NCI-H526 (cell line): ENCODE measurements at regions not wholly inside any gene's neighbourhood (a gene's known extent, or its start where the extent isn't known, plus 50 kb on each side); places are given as distances from the start of the nearest gene placed in this dataset.
"Not testable (repeated sequence)": the region's sequence is repeated elsewhere in the genome, so short reads cannot be mapped to it uniquely, and the experiment has no call there.

Experiments
- DNase-seq, 2 experiments: peaks; one replicate each; lab custom pipeline; 2025; lab: John Stamatoyannopoulos, UW

GRCh38 chr20:48490961-48491831, 336.6 kb downstream of the PREX1 start:
- DNase-seq = no peak

DNA sequence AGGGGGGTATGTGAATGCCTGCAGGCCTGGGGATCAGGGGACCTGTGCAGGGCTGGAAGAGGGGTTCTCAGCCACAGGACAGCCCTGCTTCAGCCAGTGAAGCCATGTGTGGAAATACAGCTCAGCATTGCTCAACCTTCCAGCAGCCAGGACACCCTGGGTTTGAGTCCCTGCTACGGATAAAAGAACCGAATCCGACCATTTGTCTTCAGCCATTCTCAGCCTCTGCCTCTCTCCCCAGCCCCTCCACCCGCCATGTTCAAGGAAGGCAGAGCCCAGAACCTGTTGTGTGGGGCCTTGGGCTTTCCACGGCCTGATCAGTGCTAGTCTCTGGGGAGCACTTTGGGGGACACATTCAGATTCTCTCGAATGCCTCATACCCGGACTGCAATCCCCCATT, 337.5 kb downstream of the PREX1 start:
- DNase-seq = not testable (repeated sequence)

GRCh38 chr20:48489656-48490055, 338.1 kb downstream of the PREX1 start:
- DNase-seq = no peak

- DNase-seq = no peak
Observed at GRCh38 chr20:48489046-48489463, 338.7 kb downstream of the PREX1 start.

DNA sequence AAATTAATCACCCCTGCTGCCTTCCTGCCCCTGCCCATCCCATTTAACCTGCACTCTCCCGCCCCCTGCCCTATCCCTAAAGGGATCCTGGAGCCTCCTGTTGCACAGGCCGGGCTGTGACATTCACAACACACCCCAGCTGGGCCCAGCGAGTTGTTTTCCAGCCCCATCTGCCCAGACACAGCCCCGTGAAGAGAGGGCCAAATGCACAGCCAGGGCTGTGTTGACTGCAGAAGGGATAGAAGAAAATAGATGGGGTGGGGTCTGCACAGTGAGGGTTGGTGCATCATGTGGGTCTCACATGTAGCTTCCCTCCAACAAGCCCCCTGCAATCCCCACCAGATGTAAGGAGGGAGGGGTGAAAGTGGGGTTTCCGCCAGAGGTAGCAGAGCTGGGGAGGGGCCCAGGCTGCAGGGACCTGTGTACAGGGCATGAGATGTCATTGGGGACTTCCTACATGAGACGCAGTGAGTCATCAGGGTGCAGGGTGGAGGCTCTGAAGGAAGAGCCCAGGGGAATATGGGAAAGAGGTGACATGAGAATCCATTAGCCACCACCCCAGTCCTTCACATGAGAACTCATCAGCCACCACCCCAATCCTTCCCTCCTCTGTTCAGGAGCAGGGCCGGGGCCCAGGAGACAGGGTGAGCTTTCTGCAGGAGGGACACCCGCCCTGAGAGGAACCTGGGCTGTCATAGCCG, 339.3 kb downstream of the PREX1 start:
- not testable (repeated sequence) for DNase-seq

GRCh38 chr20:48486065-48486464, 341.7 kb downstream of the PREX1 start:
- no peak for DNase-seq

GRCh38 chr20:48485153-48485552, 342.6 kb downstream of the PREX1 start:
- DNase-seq = not testable (repeated sequence)

DNA sequence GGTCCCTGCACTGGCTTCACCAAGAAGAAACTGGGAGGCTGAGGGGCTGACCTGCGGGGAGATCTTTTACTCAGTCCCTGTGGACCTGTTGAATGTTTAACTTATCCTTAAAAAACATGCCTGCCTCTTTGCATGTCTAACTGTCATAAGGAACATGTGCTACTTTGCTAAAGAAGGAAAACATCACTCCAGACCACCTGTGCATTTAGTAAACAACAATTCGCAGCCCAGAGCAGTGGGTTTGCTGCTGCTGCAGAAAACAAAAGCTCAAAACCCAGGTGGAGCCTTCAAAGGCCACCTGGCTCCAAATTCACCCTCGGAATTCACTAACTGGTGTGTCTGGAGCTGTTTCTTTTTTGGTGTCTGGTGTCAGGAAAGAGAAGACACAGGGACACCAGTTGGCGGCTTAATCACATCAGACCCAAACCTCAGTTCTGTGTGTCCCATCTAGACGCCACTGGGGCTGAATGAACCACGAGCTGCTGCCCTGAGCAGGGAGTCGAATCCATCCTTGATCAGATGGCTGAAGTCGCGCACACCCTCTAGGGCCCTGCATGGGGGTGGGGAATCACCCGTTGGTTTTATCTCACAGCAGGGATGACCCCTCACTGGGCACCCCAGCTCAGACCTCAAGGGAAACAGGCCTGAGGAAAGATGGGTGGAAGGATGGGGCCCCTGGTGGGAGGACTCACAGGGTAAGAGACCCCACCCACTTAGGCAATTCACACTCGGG, 344.3 kb downstream of the PREX1 start:
- DNase-seq = no peak

GRCh38 chr20:48482790-48483189, 345.0 kb downstream of the PREX1 start:
- no peak for DNase-seq

GRCh38 chr20:48480216-48480772, 347.5 kb downstream of the PREX1 start:
- DNase-seq = no peak

DNA sequence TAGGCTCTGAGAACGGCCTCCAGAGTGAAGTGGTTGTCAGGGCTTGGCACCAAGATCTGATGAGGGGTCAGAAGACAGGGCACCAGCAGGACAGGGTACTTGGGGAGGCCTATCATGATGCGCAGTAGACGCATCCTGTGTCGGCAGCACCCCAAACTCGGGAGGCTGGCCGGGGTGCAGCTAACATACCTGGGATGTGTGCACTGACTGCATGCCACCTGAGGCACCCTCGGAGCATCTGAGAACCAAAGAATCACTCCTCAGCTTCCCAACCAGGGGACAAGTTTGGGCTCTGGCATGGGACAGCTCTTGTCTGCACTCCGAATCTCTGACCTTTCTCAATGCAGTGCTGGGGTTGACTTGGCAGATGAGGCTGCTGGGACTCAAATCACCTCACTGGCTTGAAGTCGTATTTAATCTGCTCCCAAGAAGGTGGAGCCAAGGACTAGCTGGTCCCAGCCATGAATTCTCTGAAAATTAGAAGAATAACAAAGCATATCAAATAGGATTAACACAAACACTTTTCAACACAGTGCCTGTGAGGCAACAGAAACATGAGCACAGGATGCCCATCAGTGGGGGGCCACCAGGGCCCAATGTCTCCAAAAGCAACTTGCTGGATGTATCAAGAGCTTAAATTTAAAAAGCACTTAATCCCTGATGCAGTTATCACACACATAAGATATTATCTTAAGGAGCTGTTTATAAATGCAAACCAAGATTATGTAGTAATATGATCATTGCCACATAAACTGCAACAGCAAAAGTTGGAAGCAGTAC, 348.8 kb downstream of the PREX1 start:
- DNase-seq = no peak

- no peak for DNase-seq
Observed at GRCh38 chr20:48478370-48478769, 349.4 kb downstream of the PREX1 start.

- no peak for DNase-seq
Observed at GRCh38 chr20:48476854-48477253, 350.9 kb downstream of the PREX1 start.

- DNase-seq = no peak
Observed at GRCh38 chr20:48474022-48474421, 353.8 kb downstream of the PREX1 start.

DNA sequence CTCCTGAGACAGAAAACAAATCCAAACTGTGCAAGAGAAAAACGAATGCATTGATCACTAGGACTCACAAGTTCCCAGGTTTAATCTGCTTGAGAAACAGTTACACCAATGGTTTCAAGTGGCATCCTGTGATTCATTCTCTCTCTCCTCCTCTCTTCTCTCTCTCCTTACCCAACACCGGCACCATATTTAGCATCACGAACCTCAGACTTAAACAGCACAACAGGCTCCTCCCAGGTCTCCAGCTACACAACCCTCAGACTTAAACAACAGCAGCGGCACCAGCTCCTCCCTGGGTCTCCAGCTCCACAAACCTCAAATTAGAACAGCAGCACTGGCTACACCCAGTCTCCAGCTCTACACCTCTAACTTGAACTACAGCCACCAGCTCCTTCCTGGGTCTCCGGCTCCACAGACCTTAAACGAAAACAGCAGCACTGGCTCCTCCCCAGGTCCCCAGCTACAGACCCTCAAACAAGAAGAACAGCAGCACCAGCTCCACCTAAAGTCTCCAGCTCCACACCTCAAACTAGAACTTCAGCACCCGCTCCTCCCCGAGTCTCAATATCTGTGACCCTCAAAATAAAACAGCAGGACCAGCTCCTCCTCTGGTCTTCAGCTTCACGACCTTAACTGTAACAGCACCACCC, 355.9 kb downstream of the PREX1 start:
- DNase-seq = no peak

DNA sequence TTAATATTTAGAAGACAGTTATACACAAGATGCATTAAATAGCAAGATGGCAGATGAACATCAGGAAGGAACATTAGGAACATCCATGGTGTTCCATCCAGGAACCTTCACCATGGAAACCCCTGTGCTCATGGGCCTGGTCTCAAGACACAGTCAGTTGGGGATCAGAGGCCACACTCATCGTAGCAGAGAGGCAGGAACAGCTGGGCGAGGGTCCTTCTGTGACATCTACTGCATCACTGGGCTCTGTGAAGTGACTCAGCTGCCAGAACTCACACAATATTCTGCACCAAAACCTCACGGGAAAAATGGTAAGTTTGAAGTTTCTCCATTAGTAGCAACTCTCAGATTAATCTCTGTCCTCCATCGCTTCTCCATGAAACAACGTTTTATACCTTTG, 356.6 kb downstream of the PREX1 start:
- no peak for DNase-seq

DNA sequence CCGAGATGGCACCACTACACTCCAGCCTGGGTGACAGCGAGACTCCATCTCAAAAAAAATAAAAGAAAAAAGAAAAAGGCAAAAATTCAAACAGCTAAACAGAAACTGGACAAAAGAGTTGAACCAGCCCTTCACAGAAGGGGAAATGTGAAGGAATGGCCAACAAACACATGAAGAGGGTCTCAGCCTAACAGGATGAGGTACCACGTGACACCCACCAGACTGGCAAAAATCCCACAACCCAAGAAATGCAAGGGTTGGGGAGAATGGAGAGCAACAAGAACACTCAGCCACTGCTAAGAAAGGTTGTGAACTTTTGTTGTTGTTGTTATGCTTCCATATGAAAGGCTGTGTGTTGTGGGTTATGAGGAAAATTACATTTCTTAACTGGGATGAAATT, 357.7 kb downstream of the PREX1 start:
- DNase-seq = no peak

- no peak for DNase-seq
Observed at GRCh38 chr20:48469026-48469425, 358.8 kb downstream of the PREX1 start.

GRCh38 chr20:48468571-48468970, 359.2 kb downstream of the PREX1 start:
- no peak for DNase-seq

- no peak for DNase-seq
Observed at GRCh38 chr20:48467622-48468021, 360.2 kb downstream of the PREX1 start.

- DNase-seq = no peak
Observed at GRCh38 chr20:48465271-48465670, 362.5 kb downstream of the PREX1 start.
